Hematopoietic multipotent progenitor cell (in vitro differentiated cells): ENCODE measurements at regions not wholly inside any gene's neighbourhood (a gene's known extent, or its start where the extent isn't known, plus 50 kb on each side); places are given as distances from the start of the nearest gene placed in this dataset. TPM values are rescaled to one million over a fixed set of nuclear protein-coding genes. Genes with fewer than 3 reads are reported as not detected.

Experiments
- DNase-seq, 3 donors: peaks; one replicate each; pipeline ENCODE4 v3.0.0-alpha.2; 2011 to 2015; ENCODE audit warnings: low read depth in 2 of 3, low spot score in 2 of 3
- small RNA-seq: library from RNA; depleted of rRNA; stranded (forward); fragments of <200 nt; gene quantifications from one replicate; pipeline ENCODE3, GENCODE V24; 2012

GRCh38 chr5:120372899-120373298 is 91.2 kb upstream of the PRR16 start:
- DNase-seq: no peak

GRCh38 chr5:120375248-120375647 is 88.9 kb upstream of the PRR16 start:
- DNase-seq: no peak

- DNase-seq: no peak
Measured at GRCh38 chr5:120380644-120381043, 83.5 kb upstream of the PRR16 start.

GRCh38 chr5:120382833-120383232 is 81.3 kb upstream of the PRR16 start:
- no peak for DNase-seq

GRCh38 chr5:120386981-120387380 is 77.1 kb upstream of the PRR16 start:
- no peak for DNase-seq

GRCh38 chr5:120388016-120388781 is 75.9 kb upstream of the PRR16 start:
- peak in 2 of 3 donors; percentile 76 to 92 for DNase-seq

- no peak for DNase-seq
Measured at GRCh38 chr5:120394259-120394658, 69.8 kb upstream of the PRR16 start.

- no peak for DNase-seq
Measured at GRCh38 chr5:120396186-120396585, 67.9 kb upstream of the PRR16 start.

- no peak for DNase-seq
Measured at GRCh38 chr5:120400356-120400755, 63.7 kb upstream of the PRR16 start.

- no peak for DNase-seq
Measured at GRCh38 chr5:120402606-120403005, 61.5 kb upstream of the PRR16 start.

GRCh38 chr5:120405286-120405864 is 58.7 kb upstream of the PRR16 start:
- DNase-seq: peak in 1 of 3 donors; percentile 52

GRCh38 chr5:120405923-120406322 is 58.2 kb upstream of the PRR16 start:
- no peak for DNase-seq

- DNase-seq: no peak
Measured at GRCh38 chr5:120413686-120414085, 50.4 kb upstream of the PRR16 start.

Small RNA genes lying in the stretch of these regions (small RNA-seq; reads per million reads assigned to genes)
- not detected for gene RNU6-718P
